Neural crest cell (in vitro differentiated cells): ENCODE measurements at regions not wholly inside any gene's neighbourhood (a gene's known extent, or its start where the extent isn't known, plus 50 kb on each side); places are given as distances from the start of the nearest gene placed in this dataset.
"Not testable (repeated sequence)": the region's sequence is repeated elsewhere in the genome, so short reads cannot be mapped to it uniquely, and the experiment has no call there.

Experiments used
- DNase-seq: peaks from one replicate; pipeline ENCODE4 v3.0.0; 2021; ENCODE audit warnings: low read depth, mixed read lengths, low spot score
- H3K27ac Mint-ChIP-seq: one replicate; pipeline ENCODE4 v1.8.0; 2021; ENCODE audit warnings: mild to moderate bottlenecking, mixed read lengths; ENCODE audit not compliant: unreplicated experiment
- H3K27me3 Mint-ChIP-seq: 2 replicates; pipeline ENCODE4 v1.8.0; 2021; ENCODE audit warnings: low read depth, mild to moderate bottlenecking, mixed read lengths
- H3K36me3 Mint-ChIP-seq: 2 replicates; pipeline ENCODE4 v1.8.0; 2021; ENCODE audit warnings: low read depth, mild to moderate bottlenecking, mixed read lengths
- H3K4me1 Mint-ChIP-seq: 2 replicates; pipeline ENCODE4 v1.8.0; 2021; ENCODE audit warnings: mixed read lengths
- H3K4me3 Mint-ChIP-seq: one replicate; pipeline ENCODE4 v1.8.0; 2021; ENCODE audit warnings: mild to moderate bottlenecking, mixed read lengths
- H3K9me3 Mint-ChIP-seq: 2 replicates; pipeline ENCODE4 v1.8.0; 2021; ENCODE audit warnings: mixed read lengths
- CTCF ChIP-seq: fragments of 200-600 bp; sonication (generic); conservative IDR thresholded peaks from 2 replicates; pipeline ENCODE4 v1.5.0; 2021; ENCODE audit warnings: antibody characterized with exemption, mild to moderate bottlenecking

DNA sequence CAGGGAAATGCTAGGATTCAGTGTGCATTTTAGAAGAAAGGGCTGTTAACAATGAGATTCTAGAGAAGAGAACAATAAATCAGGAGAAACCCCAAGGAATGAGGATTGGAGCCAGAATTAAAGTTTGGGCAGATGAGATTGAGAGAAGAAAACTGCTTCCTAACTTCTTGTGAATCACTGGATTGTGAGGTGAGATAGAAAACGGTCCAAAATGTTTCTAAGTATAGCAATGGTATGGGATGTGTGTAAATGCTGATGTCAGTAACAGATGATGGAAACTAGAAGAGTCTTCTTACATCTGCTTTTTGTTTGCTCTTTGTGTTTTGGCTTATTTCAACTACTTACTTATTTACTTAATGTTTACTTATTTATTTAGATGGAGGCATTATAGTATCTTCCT is 123.0 kb downstream of the KCNJ2 start:
- Mint-ChIP-seq H3K4me1 (no peaks in the 10 kb centered on the region), H3K9me3 (peaks cover 5% of the 10 kb centered on the region), H3K4me3 (no peak overlapping the region), H3K27me3 (no peaks in the 10 kb centered on the region), H3K27ac (no peak overlapping the region), H3K36me3 (no peaks in the 10 kb centered on the region)
- DNase-seq: no peak
- TF ChIP-seq CTCF: no peak

GRCh38 chr17:70293564-70294310 is 124.4 kb downstream of the KCNJ2 start:
- not testable (repeated sequence) for DNase-seq, H3K27ac Mint-ChIP-seq, H3K27me3 Mint-ChIP-seq, H3K36me3 Mint-ChIP-seq, H3K9me3 Mint-ChIP-seq, H3K4me1 Mint-ChIP-seq, H3K4me3 Mint-ChIP-seq

GRCh38 chr17:70295329-70295728 is 126.0 kb downstream of the KCNJ2 start:
- DNase-seq: no peak
- H3K27ac Mint-ChIP-seq: no peak overlapping the region
- H3K36me3 Mint-ChIP-seq: no peaks in the 10 kb centered on the region
- no peak for TF ChIP-seq CTCF
- H3K4me3 Mint-ChIP-seq: no peak overlapping the region
- H3K4me1 Mint-ChIP-seq: no peaks in the 10 kb centered on the region
- H3K9me3 Mint-ChIP-seq: peaks cover 3% of the 10 kb centered on the region
- no peaks in the 10 kb centered on the region for H3K27me3 Mint-ChIP-seq

- TF ChIP-seq CTCF: no peak
- DNase-seq: no peak
- Mint-ChIP-seq H3K36me3 (no peaks in the 10 kb centered on the region), H3K4me1 (no peaks in the 10 kb centered on the region), H3K9me3 (peaks cover 3% of the 10 kb centered on the region), H3K27ac (no peak overlapping the region), H3K27me3 (no peaks in the 10 kb centered on the region), H3K4me3 (no peak overlapping the region)
These were observed 126.4 kb downstream of the KCNJ2 start for GRCh38 chr17:70295731-70296130.

GRCh38 chr17:70296456-70296855 is 127.1 kb downstream of the KCNJ2 start:
- Mint-ChIP-seq H3K4me3 (no peak overlapping the region), H3K27me3 (no peaks in the 10 kb centered on the region), H3K27ac (no peak overlapping the region), H3K36me3 (no peaks in the 10 kb centered on the region), H3K4me1 (no peaks in the 10 kb centered on the region), H3K9me3 (peaks cover 3% of the 10 kb centered on the region)
- no peak for DNase-seq
- no peak for TF ChIP-seq CTCF

DNA sequence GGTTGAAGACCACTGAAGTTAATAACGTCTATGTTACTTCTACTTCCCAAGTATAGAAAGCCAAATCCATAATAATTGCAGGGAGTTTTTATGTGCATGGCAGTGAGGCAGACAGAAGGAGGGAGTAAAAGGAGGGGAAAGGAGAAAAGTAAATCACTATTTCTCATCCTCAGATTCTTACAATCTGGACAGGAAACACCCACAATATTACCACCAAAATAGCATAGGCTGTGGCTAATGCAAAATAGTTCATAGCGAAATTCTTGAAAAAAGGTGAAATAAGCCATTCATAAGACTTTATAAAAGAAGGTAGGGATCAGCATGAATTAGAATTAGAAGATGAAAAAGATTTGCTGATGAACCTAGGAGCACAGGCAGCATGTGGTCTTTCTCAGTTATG is 128.1 kb downstream of the KCNJ2 start:
- H3K27me3 Mint-ChIP-seq: no peaks in the 10 kb centered on the region
- peaks cover 5% of the 10 kb centered on the region for H3K9me3 Mint-ChIP-seq
- no peak for TF ChIP-seq CTCF
- no peaks in the 10 kb centered on the region for H3K4me1 Mint-ChIP-seq
- H3K27ac Mint-ChIP-seq: no peak overlapping the region
- DNase-seq: no peak
- H3K4me3 Mint-ChIP-seq: no peak overlapping the region
- no peaks in the 10 kb centered on the region for H3K36me3 Mint-ChIP-seq
